Caco-2 (cell line): ENCODE measurements at regions not wholly inside any gene's neighbourhood (a gene's known extent, or its start where the extent isn't known, plus 50 kb on each side); places are given as distances from the start of the nearest gene placed in this dataset.

ENCODE experiments used
- BruUV-seq: library from RNA; stranded (reverse); fragments of 400-500 nt; replicated peaks from 2 replicates; lab custom pipeline; 2021; lab: Mats Ljungman, UMichigan
- CTCF ChIA-PET: fragments of 300-600 bp; sonication (Branson Sonifier 250); formaldehyde crosslinking; loops from one replicate; lab custom pipeline; 2022; ENCODE audit warnings: antibody characterized with exemption; lab: Charles Lee
- POLR2A ChIA-PET: fragments of 300-600 bp; sonication (Branson Sonifier 250); formaldehyde crosslinking; loops from one replicate; lab custom pipeline; 2022; ENCODE audit warnings: antibody characterized with exemption; lab: Charles Lee
- DNase-seq, 2 experiments: peaks; one replicate each; pipeline versions ENCODE4 v3.0.0 to v3.0.0-alpha.2; 2020 to 2022
- H3K27me3 ChIP-seq: replicated peaks from 2 replicates; pipeline ENCODE4 v1.6.0; 2011; ENCODE audit warnings: low read length; ENCODE audit not compliant: control insufficient read depth, insufficient read depth
- H3K36me3 ChIP-seq: 2 replicates; pipeline ENCODE4 v1.5.1; 2011; ENCODE audit warnings: low read length; ENCODE audit not compliant: control insufficient read depth, insufficient read depth
- H3K4me1 ChIP-seq: fragments of 250-450 bp; sonication (Bioruptor Pico); 2 replicates; pipeline ENCODE4 v1.5.1; 2020; ENCODE audit warnings: mild to moderate bottlenecking
- H3K4me3 ChIP-seq: 2 replicates; pipeline ENCODE4 v1.5.1; 2011; ENCODE audit warnings: low read depth, mild to moderate bottlenecking, control low read depth, low read length
- H3K9me3 ChIP-seq: fragments of 250-450 bp; sonication (Bioruptor Pico); 2 replicates; pipeline ENCODE4 v1.5.1; 2020; ENCODE audit warnings: mild to moderate bottlenecking, moderate library complexity
- H3K27ac Mint-ChIP-seq: one replicate; pipeline ENCODE4 v1.8.0; 2022; ENCODE audit warnings: mixed read lengths; ENCODE audit not compliant: unreplicated experiment
- H3K27me3 Mint-ChIP-seq: one replicate; pipeline ENCODE4 v1.8.0; 2022; ENCODE audit warnings: mixed read lengths; ENCODE audit not compliant: insufficient read depth, unreplicated experiment
- H3K36me3 Mint-ChIP-seq: one replicate; pipeline ENCODE4 v1.8.0; 2022; ENCODE audit warnings: mild to moderate bottlenecking, mixed read lengths; ENCODE audit not compliant: insufficient read depth, unreplicated experiment
- H3K4me1 Mint-ChIP-seq: one replicate; pipeline ENCODE4 v1.8.0; 2022; ENCODE audit warnings: low read depth, mixed read lengths; ENCODE audit not compliant: unreplicated experiment
- H3K4me3 Mint-ChIP-seq: one replicate; pipeline ENCODE4 v1.8.0; 2022; ENCODE audit warnings: mild to moderate bottlenecking, moderate library complexity, mixed read lengths; ENCODE audit not compliant: unreplicated experiment
- H3K9me3 Mint-ChIP-seq: one replicate; pipeline ENCODE4 v1.8.0; 2022; ENCODE audit warnings: mixed read lengths; ENCODE audit not compliant: unreplicated experiment
- CTCF ChIP-seq, 2 experiments: fragments of 200-600 bp in 1 of 2; IDR thresholded peaks; 1 replicate in 1 of 2; 2 replicates in 1 of 2; pipeline versions ENCODE4 v1.5.1 to v1.8.0; 2011 to 2022; ENCODE audit warnings: antibody characterized with exemption in 1 of 2, control low read depth in 1 of 2, inconsistent platforms in 1 of 2, low read depth in 1 of 2, low read length in 1 of 2, mild to moderate bottlenecking in 1 of 2, moderate library complexity in 1 of 2; ENCODE audit not compliant: insufficient read depth in 1 of 2, severe bottlenecking in 1 of 2, unreplicated experiment in 1 of 2
- intact Hi-C: fragments of 100-400 bp; cut with micrococcal nuclease; formaldehyde crosslinking; loops from one replicate; pipeline ENCODE4 v1.10.0; 2022; ENCODE audit not compliant: unreplicated experiment

GRCh38 chr12:105554223-105554678 is 223.8 kb downstream of the C12orf75 start:
- no peaks in the 10 kb centered on the region for H3K36me3 ChIP-seq
- intact Hi-C loops, result no loop called here
- no peaks in the 10 kb centered on the region for H3K4me1 ChIP-seq
- CTCF ChIA-PET, result interaction anchor here (0.5 kb wide), 1 partner anchor 64 kb away, joined by 3 read pairs; no protein-coding TSS in a partner anchor
- BruUV-seq, result no TSS peak
- no peaks in the 10 kb centered on the region for H3K36me3 Mint-ChIP-seq
- H3K27ac Mint-ChIP-seq, result no peak overlapping the region
- no peak for DNase-seq
- peaks cover 6% of the 10 kb centered on the region for H3K4me1 Mint-ChIP-seq
- POLR2A ChIA-PET, result no interaction called here
- H3K4me3 ChIP-seq, result no peak overlapping the region
- H3K9me3 Mint-ChIP-seq, result no peaks in the 10 kb centered on the region
- H3K27me3 ChIP-seq, result no peaks in the 10 kb centered on the region
- H3K4me3 Mint-ChIP-seq, result no peak overlapping the region
- no peak for TF ChIP-seq CTCF (IDR thresholded peaks at IDR 0.05; ENCODE audit: insufficient read depth in 1 of 2, low read depth in 1 of 2, low read length in 1 of 2, severe bottlenecking in 1 of 2, unreplicated experiment in 1 of 2)
- no peaks in the 10 kb centered on the region for H3K27me3 Mint-ChIP-seq
- no peaks in the 10 kb centered on the region for H3K9me3 ChIP-seq

DNA sequence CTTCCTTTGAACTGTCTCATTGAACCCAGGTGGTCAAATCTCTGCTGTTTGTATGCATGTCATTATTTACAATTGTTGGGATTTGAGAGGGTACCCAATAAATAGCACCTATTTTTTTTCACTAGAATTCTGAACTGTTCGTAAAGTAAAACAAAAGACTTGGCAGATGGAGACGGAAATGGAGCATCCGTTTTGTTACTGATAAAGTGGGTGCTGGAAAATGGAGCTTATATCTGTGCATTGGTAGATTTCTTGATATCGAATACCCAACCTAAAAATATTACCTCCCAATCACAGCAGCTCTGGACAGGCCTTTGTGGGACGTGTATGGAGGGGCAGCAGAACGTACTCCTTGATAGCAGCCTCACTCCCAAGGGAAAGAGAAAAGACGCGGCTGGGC is 224.4 kb downstream of the C12orf75 start:
- H3K36me3 Mint-ChIP-seq, result no peaks in the 10 kb centered on the region
- intact Hi-C loops, result no loop called here
- POLR2A ChIA-PET, result no interaction called here
- Histone ChIP-seq H3K27me3 (no peaks in the 10 kb centered on the region), H3K4me3 (no peak overlapping the region), H3K36me3 (no peaks in the 10 kb centered on the region), H3K4me1 (no peaks in the 10 kb centered on the region), H3K9me3 (no peaks in the 10 kb centered on the region)
- CTCF ChIA-PET, result no interaction called here
- H3K4me1 Mint-ChIP-seq, result peaks cover 6% of the 10 kb centered on the region
- H3K4me3 Mint-ChIP-seq, result no peak overlapping the region
- no peaks in the 10 kb centered on the region for H3K27me3 Mint-ChIP-seq
- no peak for DNase-seq
- BruUV-seq, result no TSS peak
- TF ChIP-seq CTCF (IDR thresholded peaks at IDR 0.05; ENCODE audit: insufficient read depth in 1 of 2, low read depth in 1 of 2, low read length in 1 of 2, severe bottlenecking in 1 of 2, unreplicated experiment in 1 of 2), result no peak
- no peak overlapping the region for H3K27ac Mint-ChIP-seq
- no peaks in the 10 kb centered on the region for H3K9me3 Mint-ChIP-seq

GRCh38 chr12:105555556-105556295 is 225.2 kb downstream of the C12orf75 start:
- Histone ChIP-seq H3K4me1 (no peaks in the 10 kb centered on the region), H3K36me3 (no peaks in the 10 kb centered on the region), H3K4me3 (no peak overlapping the region), H3K27me3 (no peaks in the 10 kb centered on the region), H3K9me3 (no peaks in the 10 kb centered on the region)
- no peaks in the 10 kb centered on the region for H3K36me3 Mint-ChIP-seq
- no TSS peak for BruUV-seq
- ChIA-PET CTCF (no interaction called here), POLR2A (no interaction called here)
- no peak overlapping the region for H3K4me3 Mint-ChIP-seq
- no peaks in the 10 kb centered on the region for H3K9me3 Mint-ChIP-seq
- H3K4me1 Mint-ChIP-seq, result peaks cover 6% of the 10 kb centered on the region
- H3K27ac Mint-ChIP-seq, result no peak overlapping the region
- TF ChIP-seq CTCF (IDR thresholded peaks at IDR 0.05; ENCODE audit: insufficient read depth in 1 of 2, low read depth in 1 of 2, low read length in 1 of 2, severe bottlenecking in 1 of 2, unreplicated experiment in 1 of 2), result no peak
- no peaks in the 10 kb centered on the region for H3K27me3 Mint-ChIP-seq
- intact Hi-C loops, result no loop called here
- no peak for DNase-seq
